Transverse colon (tissue), 3 donors: ENCODE measurements at regions not wholly inside any gene's neighbourhood (a gene's known extent, or its start where the extent isn't known, plus 50 kb on each side); places are given as distances from the start of the nearest gene placed in this dataset.

Experiments used
- EP300 ChIP-seq: sonication (generic); formaldehyde crosslinking; IDR thresholded peaks from one replicate; pipeline ENCODE4 v1.6.1; 2017; ENCODE audit warnings: antibody characterized with exemption, low read depth
- POLR2A ChIP-seq: fragments of 450-650 bp; IDR thresholded peaks from one replicate; pipeline ENCODE4 v1.6.1; 2016; ENCODE audit warnings: antibody characterized with exemption, mild to moderate bottlenecking, moderate library complexity
- TF ChIP-seq, protein P1 (sequence below), 5 experiments: fragments of 200-600 bp in 3 of 5; fragments of 450-650 bp in 2 of 5; sonication (generic) in 3 of 5; IDR thresholded peaks; 1 replicate in 2 of 5; 2 replicates in 3 of 5; pipeline ENCODE4 v1.5.1; 2016 to 2017; ENCODE audit warnings: antibody characterized with exemption in 5 of 5, inconsistent platforms in 3 of 5, mild to moderate bottlenecking in 2 of 5, moderate library complexity in 1 of 5

GRCh38 chr5:4954048-4954447, 186.1 kb upstream of the ADAMTS16 start:
- TF ChIP-seq, protein P1, sequence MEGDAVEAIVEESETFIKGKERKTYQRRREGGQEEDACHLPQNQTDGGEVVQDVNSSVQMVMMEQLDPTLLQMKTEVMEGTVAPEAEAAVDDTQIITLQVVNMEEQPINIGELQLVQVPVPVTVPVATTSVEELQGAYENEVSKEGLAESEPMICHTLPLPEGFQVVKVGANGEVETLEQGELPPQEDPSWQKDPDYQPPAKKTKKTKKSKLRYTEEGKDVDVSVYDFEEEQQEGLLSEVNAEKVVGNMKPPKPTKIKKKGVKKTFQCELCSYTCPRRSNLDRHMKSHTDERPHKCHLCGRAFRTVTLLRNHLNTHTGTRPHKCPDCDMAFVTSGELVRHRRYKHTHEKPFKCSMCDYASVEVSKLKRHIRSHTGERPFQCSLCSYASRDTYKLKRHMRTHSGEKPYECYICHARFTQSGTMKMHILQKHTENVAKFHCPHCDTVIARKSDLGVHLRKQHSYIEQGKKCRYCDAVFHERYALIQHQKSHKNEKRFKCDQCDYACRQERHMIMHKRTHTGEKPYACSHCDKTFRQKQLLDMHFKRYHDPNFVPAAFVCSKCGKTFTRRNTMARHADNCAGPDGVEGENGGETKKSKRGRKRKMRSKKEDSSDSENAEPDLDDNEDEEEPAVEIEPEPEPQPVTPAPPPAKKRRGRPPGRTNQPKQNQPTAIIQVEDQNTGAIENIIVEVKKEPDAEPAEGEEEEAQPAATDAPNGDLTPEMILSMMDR (IDR thresholded peaks at IDR 0.05): no peak
- TF ChIP-seq POLR2A (no peak), EP300 (no peak)
